DMS79 (cell line): ENCODE measurements at regions not wholly inside any gene's neighbourhood (a gene's known extent, or its start where the extent isn't known, plus 50 kb on each side); places are given as distances from the start of the nearest gene placed in this dataset.

Source experiments
- DNase-seq: peaks from one replicate; lab custom pipeline; 2025; lab: John Stamatoyannopoulos, UW

GRCh38 chr10:118246332-118247295, 95.5 kb downstream of the FAM204A start:
- no peak for DNase-seq

- no peak for DNase-seq
Observed at GRCh38 chr10:118243907-118244306, 98.2 kb downstream of the FAM204A start.

DNA sequence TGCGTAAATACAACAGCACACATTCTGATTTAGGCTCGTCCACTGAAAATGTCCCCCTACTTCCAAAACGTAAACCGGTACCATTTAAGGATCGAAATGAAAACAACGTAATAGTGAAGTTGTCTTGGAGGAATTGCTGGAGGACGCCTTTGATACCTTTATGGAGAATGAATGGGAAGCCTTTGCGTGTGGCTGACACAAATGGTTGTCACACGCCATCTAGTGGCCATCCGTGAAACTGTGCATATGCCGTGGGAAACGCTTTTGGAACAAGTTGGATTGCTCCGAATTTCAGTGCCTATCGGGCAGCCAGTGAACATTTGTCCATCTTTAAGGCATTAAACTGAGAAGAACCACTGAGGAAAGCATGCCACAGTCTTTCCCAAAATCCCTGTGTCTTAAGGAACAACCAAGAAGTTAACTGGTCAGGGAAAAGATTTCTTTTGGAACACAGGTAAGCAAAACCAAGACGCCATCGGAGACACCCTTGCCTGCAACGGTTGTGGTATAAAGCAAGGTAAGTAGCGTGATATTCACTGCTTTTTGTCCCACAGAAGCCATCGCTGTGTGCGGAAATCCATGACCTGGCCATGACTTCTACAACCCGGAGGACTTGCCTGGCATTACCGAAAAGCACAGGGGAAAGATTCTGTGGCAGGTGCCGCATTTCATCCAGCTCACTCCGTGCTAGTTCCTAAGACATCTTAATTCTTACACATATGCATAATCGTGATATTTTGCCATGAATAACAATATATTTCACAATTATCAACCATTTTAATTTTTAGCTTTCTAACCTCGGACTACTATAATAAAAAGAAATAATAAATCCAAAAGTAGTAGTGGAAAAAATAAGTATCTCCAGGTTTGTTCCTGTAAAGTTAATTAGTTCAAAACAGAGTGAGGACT, 100.6 kb downstream of the FAM204A start:
- DNase-seq: peak; percentile 16

- DNase-seq: no peak
Observed at GRCh38 chr10:118239236-118239630, 102.9 kb downstream of the FAM204A start.

GRCh38 chr10:118238573-118239235, 103.4 kb downstream of the FAM204A start:
- DNase-seq: no peak

DNA sequence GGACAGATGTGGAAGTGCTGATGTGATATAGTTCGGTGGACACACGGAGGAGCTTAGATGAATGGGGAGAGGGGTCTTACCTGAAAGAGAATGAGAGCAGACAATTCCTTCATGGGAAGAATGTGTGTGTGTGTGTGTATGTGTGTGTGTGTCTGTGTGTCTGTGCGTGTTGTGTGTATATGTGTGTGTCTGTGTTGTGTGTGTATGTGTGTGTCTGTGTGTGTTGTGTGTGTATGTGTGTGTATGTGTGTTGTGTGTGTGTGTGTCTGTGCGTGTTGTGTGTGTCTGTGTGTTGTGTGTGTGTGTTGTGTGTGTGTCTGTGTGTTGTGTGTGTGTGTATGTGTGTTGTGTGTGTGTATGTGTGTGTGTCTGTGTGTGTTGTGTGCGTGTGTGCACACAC, 104.2 kb downstream of the FAM204A start:
- DNase-seq: no peak

DNA sequence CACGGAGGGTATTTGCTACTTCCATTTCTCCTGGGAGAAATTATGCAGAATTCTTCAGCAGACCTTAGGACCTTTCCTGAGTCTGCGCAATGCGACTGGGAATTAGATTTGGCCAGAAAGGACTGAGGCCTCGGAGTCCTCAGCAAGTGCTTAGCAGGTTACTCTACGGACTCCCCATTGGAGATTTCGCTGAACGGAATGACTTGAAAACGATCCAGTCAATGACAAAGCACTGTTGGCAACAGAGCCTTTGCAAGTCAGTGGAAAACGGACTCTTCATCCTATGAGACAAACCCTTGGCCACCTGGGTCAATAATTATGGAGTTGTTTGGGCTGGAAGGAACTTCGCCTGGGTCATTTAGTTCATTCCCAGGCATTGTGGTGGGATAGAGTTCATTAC, 107.4 kb downstream of the FAM204A start:
- no peak for DNase-seq

DNA sequence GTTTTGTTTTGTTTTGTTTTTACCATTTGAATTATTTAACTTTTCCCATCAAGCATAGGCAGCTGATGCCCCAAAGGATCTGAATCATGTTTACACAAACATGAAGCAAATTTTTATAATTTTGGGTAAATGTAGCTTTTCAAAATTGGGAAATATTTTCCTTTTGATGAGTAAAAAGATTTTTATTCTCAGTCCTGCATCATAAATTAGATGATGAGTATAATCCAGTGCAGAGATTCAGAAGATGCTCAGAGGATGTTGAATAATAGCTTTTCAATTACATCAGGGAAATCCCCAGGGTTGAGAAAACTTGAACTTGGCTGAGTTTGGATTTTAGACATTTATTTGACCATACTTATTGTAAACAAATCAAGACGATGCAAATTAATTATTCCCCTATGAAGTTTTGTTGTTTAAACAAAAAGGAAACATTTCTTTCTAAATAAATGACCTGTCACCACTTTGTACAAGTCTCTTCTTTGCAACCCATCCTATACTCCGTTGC, 121.7 kb downstream of the FAM204A start:
- no peak for DNase-seq

DNA sequence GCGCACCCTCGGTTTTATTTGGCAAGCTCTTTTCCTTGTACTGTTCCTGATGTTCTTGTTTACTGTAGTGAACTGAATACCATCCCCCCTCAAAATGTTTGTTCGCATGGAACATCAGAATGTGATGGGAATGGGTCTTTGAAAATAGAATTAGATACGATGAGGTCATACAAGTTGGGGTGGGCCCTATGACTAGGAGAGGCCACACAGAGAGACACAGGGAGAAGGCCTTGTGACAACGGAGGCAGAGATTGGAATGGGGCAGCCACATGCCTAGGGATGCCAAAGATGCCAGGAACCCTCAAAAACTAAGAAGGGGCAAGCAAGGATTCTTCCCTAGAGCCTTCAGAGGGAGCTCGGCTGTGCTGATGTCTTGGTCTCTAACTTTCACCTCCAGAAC, 123.6 kb downstream of the FAM204A start:
- no peak for DNase-seq

DNA sequence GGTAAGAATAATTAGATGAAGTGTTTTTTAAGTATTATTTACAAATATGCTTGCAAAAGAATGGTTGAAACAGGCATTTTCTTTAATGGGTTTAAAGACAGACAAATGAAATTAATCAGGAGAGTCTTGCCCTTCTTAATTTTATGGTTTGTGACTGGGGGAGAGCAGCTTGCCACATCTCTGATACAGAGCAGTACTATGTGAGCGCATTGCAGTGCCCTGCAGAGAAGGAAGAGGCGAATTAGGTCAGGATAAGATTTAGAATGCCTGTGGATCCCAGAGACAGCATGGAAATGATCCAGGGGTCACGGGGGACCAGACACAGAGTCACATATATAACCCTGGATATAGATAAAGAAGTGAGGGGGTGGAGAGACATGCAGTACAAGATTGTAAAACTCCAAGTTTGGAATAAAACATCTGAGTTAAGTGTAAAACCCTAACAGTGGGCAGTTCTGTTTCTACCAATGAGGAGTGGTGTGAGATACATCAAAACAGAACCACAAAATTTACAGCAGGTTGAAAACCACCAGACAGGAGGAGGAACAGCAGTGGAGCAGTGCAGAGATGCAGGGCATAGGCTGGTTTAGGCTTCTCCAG, 125.5 kb downstream of the FAM204A start:
- no peak for DNase-seq

DNA sequence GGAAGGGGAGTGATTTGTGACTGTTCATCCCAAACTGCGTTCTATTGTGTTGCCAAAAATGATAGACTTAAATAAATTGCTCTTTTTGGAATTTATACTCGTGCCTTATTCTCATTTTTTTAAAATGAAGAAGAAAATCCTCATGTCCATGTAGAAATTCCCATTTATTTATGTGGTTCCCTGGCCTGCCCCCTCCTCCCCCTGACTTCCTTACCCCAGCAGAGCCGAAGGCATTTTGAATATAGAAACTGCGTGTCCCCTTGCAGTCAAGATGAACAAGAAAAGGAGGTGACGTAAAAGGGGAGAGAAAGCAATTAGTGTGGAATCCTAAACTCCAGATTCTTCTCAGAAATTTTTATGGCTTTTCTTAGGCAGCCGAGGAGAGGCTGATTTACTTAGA, 126.1 kb downstream of the FAM204A start:
- DNase-seq: no peak

GRCh38 chr10:118214776-118215175, 127.3 kb downstream of the FAM204A start:
- DNase-seq: no peak

GRCh38 chr10:118213436-118213835, 128.7 kb downstream of the FAM204A start:
- DNase-seq: no peak

DNA sequence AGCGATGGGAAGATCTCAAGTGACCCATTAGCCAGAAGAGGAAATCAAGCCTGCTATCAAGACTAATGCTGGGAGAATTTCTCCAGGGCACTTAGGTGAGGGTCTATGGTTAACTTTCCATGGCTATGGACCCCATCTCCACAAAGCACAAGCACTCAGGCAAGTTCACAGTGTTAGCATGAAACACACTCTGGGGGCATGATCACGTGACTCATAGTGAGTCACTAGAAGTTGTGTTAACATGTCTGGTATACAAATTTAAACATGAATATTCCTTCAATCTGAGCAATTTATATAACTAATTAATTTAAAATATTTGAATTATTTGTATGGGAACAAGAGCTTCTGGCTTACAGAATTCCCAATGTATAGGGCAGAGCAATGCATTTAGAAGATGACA, 131.8 kb downstream of the FAM204A start:
- DNase-seq: no peak

DNA sequence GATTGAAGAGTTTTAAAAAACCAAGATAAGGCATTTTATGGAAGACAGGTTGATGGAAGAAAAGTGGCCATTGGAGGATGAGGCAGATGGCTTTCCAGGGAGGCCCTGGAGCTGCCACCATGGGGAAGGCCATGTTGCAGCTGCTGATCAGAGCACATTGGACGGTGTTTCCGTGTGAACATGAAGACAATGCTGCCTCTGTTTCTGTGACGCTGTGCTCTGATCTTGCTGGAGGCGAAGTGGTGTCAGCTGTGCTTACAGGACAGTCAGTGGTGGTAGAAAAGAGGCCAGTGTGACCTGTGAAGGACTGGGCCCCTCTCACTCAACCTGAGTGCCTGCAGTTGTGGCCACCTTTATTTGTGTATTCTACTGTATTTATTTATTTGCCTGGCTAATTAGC, 132.9 kb downstream of the FAM204A start:
- no peak for DNase-seq

- no peak for DNase-seq
Observed at GRCh38 chr10:118207470-118208007, 134.6 kb downstream of the FAM204A start.

GRCh38 chr10:118204292-118204943, 137.7 kb downstream of the FAM204A start:
- DNase-seq: no peak

GRCh38 chr10:118203461-118203860, 138.7 kb downstream of the FAM204A start:
- DNase-seq: no peak

- DNase-seq: no peak
Observed at GRCh38 chr10:118195729-118196128, 146.4 kb downstream of the FAM204A start.

GRCh38 chr10:118193642-118194041, 146.9 kb upstream of the RAB11FIP2 start:
- no peak for DNase-seq

- no peak for DNase-seq
Observed at GRCh38 chr10:118181021-118181420, 134.3 kb upstream of the RAB11FIP2 start.
